GM12891 (cell line): ENCODE measurements at regions not wholly inside any gene's neighbourhood (a gene's known extent, or its start where the extent isn't known, plus 50 kb on each side); places are given as distances from the start of the nearest gene placed in this dataset.

Source experiments
- PAX5 ChIP-seq: IDR thresholded peaks from 2 replicates; pipeline ENCODE4 v1.6.1; 2011; ENCODE audit warnings: low read length, moderate library complexity, mild to moderate bottlenecking; ENCODE audit not compliant: insufficient read depth, severe bottlenecking
- POLR2A ChIP-seq: IDR thresholded peaks from 2 replicates; pipeline ENCODE4 v1.6.1; 2011; ENCODE audit warnings: low read depth, low read length, control low read depth
- POLR2AphosphoS5 ChIP-seq: IDR thresholded peaks from 2 replicates; pipeline ENCODE4 v1.6.1; 2011; ENCODE audit warnings: low read depth, low read length, control low read depth
- POU2F2 ChIP-seq: IDR thresholded peaks from 2 replicates; pipeline ENCODE4 v1.6.1; 2011; ENCODE audit warnings: low read depth, mild to moderate bottlenecking, control low read depth, low read length, moderate library complexity
- SPI1 ChIP-seq: IDR thresholded peaks from 2 replicates; pipeline ENCODE4 v1.6.1; 2011; ENCODE audit warnings: low read depth, low read length, control low read depth
- TAF1 ChIP-seq: IDR thresholded peaks from 2 replicates; pipeline ENCODE4 v1.6.1; 2011; ENCODE audit warnings: low read depth, low read length, control low read depth

GRCh38 chr5:28779161-28779754 is 1740.9 kb upstream of the CDH9 start:
- TF ChIP-seq TAF1 (no peak), POLR2A (no peak), POLR2AphosphoS5 (no peak), SPI1 (no peak), POU2F2 (no peak), PAX5 (no peak)
